OCI-LY1 (cell line): ENCODE measurements at regions not wholly inside any gene's neighbourhood (a gene's known extent, or its start where the extent isn't known, plus 50 kb on each side); places are given as distances from the start of the nearest gene placed in this dataset.

Source experiments
- H2AFZ ChIP-seq: fragments of 200-600 bp; sonication (generic), shearing (Covaris generic); 2 replicates; pipeline ENCODE4 v1.6.0; 2014; ENCODE audit warnings: antibody characterized with exemption, mild to moderate bottlenecking, low read length
- H3F3A ChIP-seq: fragments of 200-600 bp; sonication (generic), shearing (Covaris generic); 2 replicates; pipeline ENCODE4 v1.6.0; 2014; ENCODE audit warnings: mild to moderate bottlenecking, antibody characterized with exemption, low read length, moderate library complexity; ENCODE audit not compliant: insufficient read depth
- H3K27ac ChIP-seq: fragments of 200-600 bp; sonication (generic); 2 replicates; pipeline ENCODE4 v1.5.1; 2014; ENCODE audit warnings: low read length, mixed run types, mild to moderate bottlenecking, low read depth; ENCODE audit not compliant: poor library complexity, severe bottlenecking
- H3K27me3 ChIP-seq: fragments of 200-600 bp; sonication (generic); 2 replicates; pipeline ENCODE4 v1.6.0; 2014; ENCODE audit warnings: antibody characterized with exemption, mild to moderate bottlenecking, low read length, moderate library complexity; ENCODE audit not compliant: insufficient read depth
- H3K36me3 ChIP-seq: fragments of 200-600 bp; sonication (generic); 2 replicates; pipeline ENCODE4 v1.6.1; 2014; ENCODE audit warnings: mild to moderate bottlenecking, antibody characterized with exemption, low read length, moderate library complexity, mixed read lengths; ENCODE audit not compliant: insufficient read depth
- H3K4me1 ChIP-seq: fragments of 200-600 bp; sonication (generic); 2 replicates; pipeline ENCODE4 v1.5.1; 2014; ENCODE audit warnings: mild to moderate bottlenecking, low read length, moderate library complexity; ENCODE audit not compliant: insufficient read depth, severe bottlenecking
- H3K4me2 ChIP-seq: fragments of 200-600 bp; sonication (generic), shearing (Covaris generic); 2 replicates; pipeline ENCODE4 v1.6.1; 2014; ENCODE audit warnings: low read length
- H3K4me3 ChIP-seq: fragments of 200-600 bp; sonication (generic); 2 replicates; pipeline ENCODE4 v1.5.1; 2014; ENCODE audit warnings: low read length, low read depth, mild to moderate bottlenecking, mixed read lengths; ENCODE audit not compliant: poor library complexity, severe bottlenecking
- H3K79me2 ChIP-seq: fragments of 200-600 bp; shearing (Covaris generic); 2 replicates; pipeline ENCODE4 v1.6.1; 2016; ENCODE audit warnings: mixed run types, low read length, mixed read lengths; ENCODE audit not compliant: insufficient read depth
- H3K9ac ChIP-seq: fragments of 200-600 bp; sonication (generic), shearing (Covaris generic); 2 replicates; pipeline ENCODE4 v1.6.1; 2014; ENCODE audit warnings: mild to moderate bottlenecking, low read length, mixed read lengths
- H3K9me2 ChIP-seq: fragments of 200-600 bp; sonication (generic), shearing (Covaris generic); 2 replicates; pipeline ENCODE4 v1.6.1; 2014; ENCODE audit warnings: low read depth, mild to moderate bottlenecking, low read length, mixed read lengths
- H3K9me3 ChIP-seq: fragments of 200-600 bp; shearing (Covaris generic); 2 replicates; pipeline ENCODE4 v1.6.1; 2014; ENCODE audit warnings: low read length, mixed read lengths
- H4K20me1 ChIP-seq: fragments of 200-600 bp; sonication (generic), shearing (Covaris generic); 2 replicates; pipeline ENCODE4 v1.6.0; 2016; ENCODE audit warnings: mild to moderate bottlenecking, low read length; ENCODE audit not compliant: insufficient read depth
- CTCF ChIP-seq: fragments of 200-600 bp; sonication (generic), shearing (Covaris generic); IDR thresholded peaks from 2 replicates; pipeline ENCODE4 v1.5.1; 2017; ENCODE audit warnings: mild to moderate bottlenecking, antibody characterized with exemption, low read length, moderate library complexity, mixed read lengths
- EZH2 ChIP-seq: fragments of 200-600 bp; sonication (generic), shearing (Covaris generic); IDR thresholded peaks from 2 replicates; pipeline ENCODE4 v1.8.0; 2017; ENCODE audit warnings: borderline replicate concordance, mixed run types, mild to moderate bottlenecking, antibody characterized with exemption, low read length, moderate library complexity, mixed read lengths

GRCh38 chr18:77339093-77339492, 89.4 kb downstream of the GALR1 start:
- no peaks in the 10 kb centered on the region for H3K4me1 ChIP-seq

GRCh38 chr18:77339623-77340022, 90.0 kb downstream of the GALR1 start:
- H3K9me3 ChIP-seq, result no peaks in the 10 kb centered on the region
- 0 out of 2 replicates have a peak, but pooled peaks cover 4% of the 10 kb centered on the region for H3K27me3 ChIP-seq

More at GRCh38 chr18:77339093-77339492, 89.4 kb downstream of the GALR1 start:
- no peak for TF ChIP-seq CTCF
- no peak for TF ChIP-seq EZH2
- 0 out of 2 replicates have a peak, but pooled peaks cover 4% of the 10 kb centered on the region for H3K27me3 ChIP-seq
- H3K9ac ChIP-seq, result no peak overlapping the region
- no peaks in the 10 kb centered on the region for H4K20me1 ChIP-seq
- no peak overlapping the region for H3K4me2 ChIP-seq
- H3K36me3 ChIP-seq, result no peaks in the 10 kb centered on the region
- H3K27ac ChIP-seq, result no peak overlapping the region
- no peaks in the 10 kb centered on the region for H3K9me3 ChIP-seq
- no peaks in the 10 kb centered on the region for H3K79me2 ChIP-seq
- H2AFZ ChIP-seq, result no peak overlapping the region
- no peak overlapping the region for H3K4me3 ChIP-seq
- H3F3A ChIP-seq, result no peaks in the 10 kb centered on the region
- H3K9me2 ChIP-seq, result no peaks in the 10 kb centered on the region

GRCh38 chr18:77340815-77341214, 91.2 kb downstream of the GALR1 start:
- Histone ChIP-seq H3K9me3 (no peaks in the 10 kb centered on the region), H3K9ac (no peak overlapping the region), H3F3A (no peaks in the 10 kb centered on the region), H3K9me2 (no peaks in the 10 kb centered on the region), H3K36me3 (no peaks in the 10 kb centered on the region), H4K20me1 (no peaks in the 10 kb centered on the region), H3K79me2 (no peaks in the 10 kb centered on the region), H3K4me3 (no peak overlapping the region), H2AFZ (no peak overlapping the region), H3K27me3 (0 out of 2 replicates have a peak, but pooled peaks cover 4% of the 10 kb centered on the region), H3K27ac (no peak overlapping the region), H3K4me1 (no peaks in the 10 kb centered on the region), H3K4me2 (no peak overlapping the region)
- TF ChIP-seq CTCF (no peak), EZH2 (no peak)

More at GRCh38 chr18:77339623-77340022, 90.0 kb downstream of the GALR1 start:
- H3K27ac ChIP-seq, result no peak overlapping the region
- H3K4me1 ChIP-seq, result no peaks in the 10 kb centered on the region
- no peak for TF ChIP-seq EZH2
- no peak for TF ChIP-seq CTCF
- H3K4me2 ChIP-seq, result no peak overlapping the region
- H3K36me3 ChIP-seq, result no peaks in the 10 kb centered on the region
- H4K20me1 ChIP-seq, result no peaks in the 10 kb centered on the region
- H3K79me2 ChIP-seq, result no peaks in the 10 kb centered on the region
- H3K9me2 ChIP-seq, result no peaks in the 10 kb centered on the region
- no peak overlapping the region for H3K9ac ChIP-seq
- no peak overlapping the region for H3K4me3 ChIP-seq
- H2AFZ ChIP-seq, result no peak overlapping the region
- no peaks in the 10 kb centered on the region for H3F3A ChIP-seq
